ENCODE measurements at regions not wholly inside any gene's neighbourhood (a gene's known extent, or its start where the extent isn't known, plus 50 kb on each side); places are given as distances from the start of the nearest gene placed in this dataset.

DNA sequence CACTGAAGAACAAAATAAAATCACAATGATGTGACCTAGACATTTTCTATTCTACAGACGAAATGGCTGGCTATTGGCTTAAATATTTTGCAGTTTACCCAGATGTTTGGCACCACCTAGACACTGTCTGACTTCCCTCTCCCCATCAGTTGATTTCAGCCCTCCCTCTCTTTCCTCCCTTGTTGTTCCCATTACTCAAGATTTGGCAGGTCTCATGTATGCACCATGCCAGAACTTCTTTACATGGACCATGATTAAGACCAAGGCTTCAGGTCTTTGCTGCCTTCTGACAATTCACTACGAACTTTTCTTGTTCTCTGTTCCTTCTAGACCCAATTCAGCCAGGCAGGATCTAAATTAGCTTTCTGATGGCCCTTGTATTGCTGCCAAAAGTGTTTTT, 66.6 kb upstream of the GDNF start:
- TF ChIP-seq, protein P1, sequence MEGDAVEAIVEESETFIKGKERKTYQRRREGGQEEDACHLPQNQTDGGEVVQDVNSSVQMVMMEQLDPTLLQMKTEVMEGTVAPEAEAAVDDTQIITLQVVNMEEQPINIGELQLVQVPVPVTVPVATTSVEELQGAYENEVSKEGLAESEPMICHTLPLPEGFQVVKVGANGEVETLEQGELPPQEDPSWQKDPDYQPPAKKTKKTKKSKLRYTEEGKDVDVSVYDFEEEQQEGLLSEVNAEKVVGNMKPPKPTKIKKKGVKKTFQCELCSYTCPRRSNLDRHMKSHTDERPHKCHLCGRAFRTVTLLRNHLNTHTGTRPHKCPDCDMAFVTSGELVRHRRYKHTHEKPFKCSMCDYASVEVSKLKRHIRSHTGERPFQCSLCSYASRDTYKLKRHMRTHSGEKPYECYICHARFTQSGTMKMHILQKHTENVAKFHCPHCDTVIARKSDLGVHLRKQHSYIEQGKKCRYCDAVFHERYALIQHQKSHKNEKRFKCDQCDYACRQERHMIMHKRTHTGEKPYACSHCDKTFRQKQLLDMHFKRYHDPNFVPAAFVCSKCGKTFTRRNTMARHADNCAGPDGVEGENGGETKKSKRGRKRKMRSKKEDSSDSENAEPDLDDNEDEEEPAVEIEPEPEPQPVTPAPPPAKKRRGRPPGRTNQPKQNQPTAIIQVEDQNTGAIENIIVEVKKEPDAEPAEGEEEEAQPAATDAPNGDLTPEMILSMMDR (IDR thresholded peaks at IDR 0.05): no peak
- no peak for TF ChIP-seq POLR2AphosphoS5 (IDR thresholded peaks at IDR 0.05)
- TF ChIP-seq POLR2A (IDR thresholded peaks at IDR 0.05): no peak

Data from breast epithelium (tissue), 3 donors.